Smooth muscle cell (in vitro differentiated cells): ENCODE measurements at regions not wholly inside any gene's neighbourhood (a gene's known extent, or its start where the extent isn't known, plus 50 kb on each side); places are given as distances from the start of the nearest gene placed in this dataset.

Source experiments
- DNase-seq: peaks from one replicate; lab custom pipeline; 2025; ENCODE audit not compliant: unreplicated experiment; lab: John Stamatoyannopoulos, UW
- H2AFZ ChIP-seq: fragments of 200-600 bp; sonication (generic); 2 replicates; pipeline ENCODE4 v1.6.0; 2016; ENCODE audit warnings: antibody characterized with exemption, low read depth, mild to moderate bottlenecking
- H3F3A ChIP-seq: fragments of 200-600 bp; sonication (generic); 2 replicates; pipeline ENCODE4 v1.6.0; 2017; ENCODE audit warnings: antibody characterized with exemption, low read depth
- H3K27ac ChIP-seq: fragments of 200-600 bp; sonication (generic); 2 replicates; pipeline ENCODE4 v1.5.1; 2016; ENCODE audit warnings: low read depth, mild to moderate bottlenecking
- H3K27me3 ChIP-seq: fragments of 200-600 bp; sonication (generic); 2 replicates; pipeline ENCODE4 v1.6.1; 2016; ENCODE audit warnings: low read depth, mild to moderate bottlenecking
- H3K36me3 ChIP-seq: fragments of 200-600 bp; sonication (generic); 2 replicates; pipeline ENCODE4 v1.5.1; 2016; ENCODE audit warnings: low read depth
- H3K4me1 ChIP-seq: fragments of 200-600 bp; sonication (generic); 2 replicates; pipeline ENCODE4 v1.5.1; 2016; ENCODE audit warnings: low read depth
- H3K4me2 ChIP-seq: fragments of 200-600 bp; sonication (generic); 2 replicates; pipeline ENCODE4 v1.6.0; 2016; ENCODE audit warnings: mild to moderate bottlenecking
- H3K4me3 ChIP-seq: fragments of 200-600 bp; sonication (generic); 2 replicates; pipeline ENCODE4 v1.5.1; 2016; ENCODE audit warnings: mild to moderate bottlenecking
- H3K79me2 ChIP-seq: fragments of 200-600 bp; sonication (generic); 2 replicates; pipeline ENCODE4 v1.6.0; 2016; ENCODE audit warnings: low read depth, mild to moderate bottlenecking
- H3K9ac ChIP-seq: fragments of 200-600 bp; sonication (generic); 2 replicates; pipeline ENCODE4 v1.6.0; 2016; ENCODE audit warnings: low read depth
- H3K9me3 ChIP-seq: fragments of 200-600 bp; sonication (generic); replicated peaks from 2 replicates; pipeline ENCODE4 v1.5.1; 2016; ENCODE audit warnings: low read depth
- H4K20me1 ChIP-seq: fragments of 200-600 bp; sonication (generic); 2 replicates; pipeline ENCODE4 v1.6.0; 2016; ENCODE audit warnings: low read depth
- CTCF ChIP-seq: fragments of 200-600 bp; sonication (generic); IDR thresholded peaks from 2 replicates; pipeline ENCODE4 v1.5.1; 2017; ENCODE audit warnings: borderline replicate concordance, mild to moderate bottlenecking, antibody characterized with exemption; ENCODE audit not compliant: insufficient read depth, poor library complexity, severe bottlenecking
- WGBS: methylation state at CpG from one replicate; pipeline ENCODE4 v1.1.7; 2016; ENCODE audit warnings: low lambda C conversion rate; 5-methylcytosine and 5-hydroxymethylcytosine counted together

DNA sequence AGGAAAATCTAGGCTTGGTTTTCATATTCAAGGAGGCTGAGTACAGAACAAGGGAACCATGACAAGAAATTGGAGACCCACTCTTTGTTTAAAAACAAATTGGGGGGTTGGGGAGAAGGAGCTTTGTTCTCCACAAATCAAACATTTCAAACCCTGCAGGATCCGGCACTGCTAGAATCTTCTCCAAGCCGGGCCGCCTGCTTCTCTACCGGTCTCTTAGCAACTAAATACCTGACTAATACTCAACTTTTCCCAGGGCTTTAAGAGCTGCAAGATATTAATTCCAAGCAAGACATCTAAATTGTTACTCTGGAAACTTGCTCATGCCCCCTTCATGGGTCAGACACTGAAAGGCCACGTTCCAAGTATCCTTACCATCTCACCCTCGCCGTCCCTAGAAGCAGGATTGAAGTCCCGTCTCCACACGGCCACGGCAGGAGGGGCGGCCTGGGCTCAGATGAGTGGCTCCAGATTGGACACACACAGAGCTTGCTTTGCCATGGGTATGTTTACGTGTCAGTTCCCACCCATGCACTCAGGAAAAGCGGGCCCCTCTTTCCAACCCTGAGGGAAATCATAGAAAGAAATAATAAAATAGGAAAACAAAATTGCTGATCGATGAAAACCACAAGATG, 126.4 kb upstream of the CDH4 start:
- 87% methylated on average over 14 of the region's 14 CpGs for WGBS
- no peak overlapping the region for H2AFZ ChIP-seq

GRCh38 chr20:61126369-61127195, 125.5 kb upstream of the CDH4 start:
- Histone ChIP-seq H3K9ac (no peak overlapping the region), H3F3A (no peaks in the 10 kb centered on the region), H3K27me3 (peaks cover 7% of the 10 kb centered on the region), H2AFZ (no peak overlapping the region), H3K36me3 (no peaks in the 10 kb centered on the region), H3K27ac (no peak overlapping the region), H3K9me3 (no peaks in the 10 kb centered on the region), H3K79me2 (no peaks in the 10 kb centered on the region), H3K4me2 (no peak overlapping the region), H3K4me1 (no peaks in the 10 kb centered on the region), H3K4me3 (no peak overlapping the region), H4K20me1 (no peaks in the 10 kb centered on the region)
- WGBS = 91% methylated on average over 21 of the region's 21 CpGs
- TF ChIP-seq CTCF = no peak
- DNase-seq = no peak

More for the DNA sequence above, 126.4 kb upstream of the CDH4 start:
- Histone ChIP-seq H3K4me2 (no peak overlapping the region), H3K9ac (no peak overlapping the region), H3K36me3 (no peaks in the 10 kb centered on the region), H4K20me1 (no peaks in the 10 kb centered on the region), H3K27me3 (peaks cover 3% of the 10 kb centered on the region), H3K79me2 (no peaks in the 10 kb centered on the region), H3F3A (no peaks in the 10 kb centered on the region), H3K9me3 (no peaks in the 10 kb centered on the region), H3K4me3 (no peak overlapping the region), H3K4me1 (no peaks in the 10 kb centered on the region), H3K27ac (no peak overlapping the region)
- no peak for TF ChIP-seq CTCF
- DNase-seq = no peak

DNA sequence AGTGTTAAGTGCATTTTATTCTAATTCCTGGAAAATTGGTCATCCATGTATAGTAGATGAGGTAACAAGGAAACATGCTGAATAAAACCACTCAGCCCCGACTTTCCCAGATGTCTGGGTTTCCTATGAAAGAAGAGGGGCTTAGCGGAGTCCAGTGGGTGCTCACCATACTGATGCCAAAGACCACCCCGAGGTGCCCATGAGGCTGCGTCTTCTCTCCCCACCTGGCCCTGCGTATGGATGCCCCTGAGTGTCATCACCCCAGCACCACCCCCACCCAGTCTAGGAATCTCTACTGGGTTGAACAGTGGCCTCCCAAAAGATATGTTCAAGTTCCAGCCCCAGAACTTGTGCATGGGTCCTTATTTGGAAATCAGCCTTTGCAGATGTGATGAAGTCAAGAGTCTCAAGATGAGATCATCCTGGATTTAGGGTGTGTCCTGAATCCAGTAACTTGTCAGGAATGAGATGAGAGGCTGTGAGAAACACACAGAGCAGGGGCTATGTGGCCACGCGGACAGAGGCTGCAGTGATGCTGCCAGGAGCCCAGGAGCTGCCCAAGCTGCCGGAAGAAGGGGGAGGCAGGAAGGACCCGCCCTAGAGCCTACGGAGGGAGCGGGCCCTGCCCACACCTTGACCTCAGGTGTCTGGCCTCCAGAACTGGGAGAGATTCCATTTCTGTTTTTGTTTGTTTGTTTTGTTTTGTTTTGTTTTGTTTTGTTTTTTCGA, 124.6 kb upstream of the CDH4 start:
- H3K4me1 ChIP-seq = no peaks in the 10 kb centered on the region
- no peak for DNase-seq
- no peaks in the 10 kb centered on the region for H3F3A ChIP-seq
- H3K27ac ChIP-seq = no peak overlapping the region
- no peaks in the 10 kb centered on the region for H3K9me3 ChIP-seq
- H3K4me3 ChIP-seq = no peak overlapping the region
- no peaks in the 10 kb centered on the region for H4K20me1 ChIP-seq
- H3K36me3 ChIP-seq = no peaks in the 10 kb centered on the region
- no peak overlapping the region for H3K9ac ChIP-seq
- no peaks in the 10 kb centered on the region for H3K79me2 ChIP-seq
- WGBS = 82% methylated on average over 12 of the region's 12 CpGs
- H3K27me3 ChIP-seq = peaks cover 7% of the 10 kb centered on the region
- H2AFZ ChIP-seq = no peak overlapping the region
- no peak for TF ChIP-seq CTCF
- no peak overlapping the region for H3K4me2 ChIP-seq
